ENCODE measurements at regions not wholly inside any gene's neighbourhood (a gene's known extent, or its start where the extent isn't known, plus 50 kb on each side); places are given as distances from the start of the nearest gene placed in this dataset.

- DNase-seq = no peak
Measured at GRCh38 chr9:134229466-134230091, 65.2 kb upstream of the RNU6ATAC start.

DNA sequence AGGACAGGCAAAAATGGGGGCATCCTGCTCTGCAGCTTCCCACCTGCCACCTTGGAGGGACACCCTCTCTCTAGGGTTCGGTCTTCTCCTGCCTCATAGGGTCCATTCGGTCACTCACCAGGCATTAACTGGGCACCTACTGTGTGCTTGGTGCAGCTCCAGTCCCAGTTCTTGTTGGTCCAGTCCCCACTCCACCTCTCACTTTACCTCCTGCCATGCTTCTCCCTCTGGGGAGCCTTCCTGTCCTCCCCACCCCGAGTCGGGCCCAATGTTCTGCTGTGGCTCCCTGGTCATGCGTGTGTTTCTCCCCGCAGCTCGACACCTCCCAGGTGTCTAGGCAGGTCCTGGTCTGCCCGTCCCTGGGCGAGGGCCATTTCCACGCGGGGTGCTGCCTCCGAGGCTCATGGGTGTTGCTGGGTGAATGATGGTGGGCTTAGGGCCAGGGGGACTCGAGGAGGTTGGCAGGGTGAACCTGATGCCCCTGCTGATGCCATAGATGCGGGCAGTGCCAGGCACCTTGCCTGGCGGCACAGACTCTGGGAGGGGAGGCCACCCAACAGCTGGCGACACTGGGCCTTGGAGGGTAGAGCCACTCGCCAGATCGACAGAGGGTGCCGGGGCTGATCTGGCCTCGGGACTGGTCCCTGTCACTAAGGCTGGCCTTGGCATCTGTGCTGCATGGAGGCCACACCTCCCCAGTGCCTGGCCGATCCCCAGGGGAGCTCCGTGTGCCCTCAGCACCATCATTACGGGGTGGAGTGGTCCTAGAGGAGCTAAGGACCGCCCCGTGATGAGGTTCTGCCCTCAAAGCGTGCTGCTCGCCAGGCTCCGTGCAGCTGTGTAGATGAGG, 66.0 kb upstream of the RNU6ATAC start:
- DNase-seq = no peak

DNA sequence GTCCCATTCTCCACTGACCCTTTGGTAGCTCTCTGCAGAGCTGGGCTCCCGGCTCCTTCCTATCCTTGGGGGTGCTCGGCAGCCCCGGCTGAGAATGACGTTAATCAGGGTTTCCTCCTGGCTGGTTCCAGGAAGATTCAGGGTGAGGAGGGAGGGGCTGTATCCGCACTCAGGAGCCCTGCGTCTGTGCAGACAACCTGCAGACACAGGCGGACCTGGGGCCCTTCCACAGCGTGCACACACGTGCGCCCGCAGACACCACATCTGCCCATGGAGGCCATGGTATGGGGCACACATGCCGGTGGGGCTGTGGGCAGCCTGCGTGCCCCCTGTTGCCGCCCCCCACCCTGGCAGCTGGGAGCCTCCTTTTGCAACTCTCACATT, 66.6 kb upstream of the RNU6ATAC start:
- no peak for DNase-seq

- DNase-seq = no peak
Measured at GRCh38 chr9:134231330-134231745, 67.0 kb upstream of the RNU6ATAC start.

DNA sequence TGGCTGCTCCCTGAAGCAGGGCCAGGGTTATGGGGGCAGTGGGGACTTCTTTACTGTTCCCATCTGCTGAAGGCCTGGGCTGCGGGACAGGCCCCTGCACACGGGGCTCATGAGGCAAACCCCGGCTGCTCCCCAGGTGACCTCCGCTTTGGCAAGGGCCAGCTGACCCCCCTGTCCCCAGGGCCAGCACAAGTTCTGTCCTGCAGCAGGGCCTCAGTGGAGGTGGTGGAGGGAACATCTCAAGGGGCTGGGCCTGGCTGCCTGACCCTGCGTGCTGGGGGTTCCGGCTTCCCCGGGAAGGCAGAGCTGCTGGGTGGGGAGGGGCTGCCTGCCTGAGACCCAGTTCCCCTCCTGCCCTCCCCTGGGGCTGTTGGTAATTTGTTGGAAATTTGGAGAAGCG, 67.4 kb upstream of the RNU6ATAC start:
- DNase-seq = no peak

GRCh38 chr9:134233022-134233421, 68.7 kb upstream of the RNU6ATAC start:
- DNase-seq = no peak

DNA sequence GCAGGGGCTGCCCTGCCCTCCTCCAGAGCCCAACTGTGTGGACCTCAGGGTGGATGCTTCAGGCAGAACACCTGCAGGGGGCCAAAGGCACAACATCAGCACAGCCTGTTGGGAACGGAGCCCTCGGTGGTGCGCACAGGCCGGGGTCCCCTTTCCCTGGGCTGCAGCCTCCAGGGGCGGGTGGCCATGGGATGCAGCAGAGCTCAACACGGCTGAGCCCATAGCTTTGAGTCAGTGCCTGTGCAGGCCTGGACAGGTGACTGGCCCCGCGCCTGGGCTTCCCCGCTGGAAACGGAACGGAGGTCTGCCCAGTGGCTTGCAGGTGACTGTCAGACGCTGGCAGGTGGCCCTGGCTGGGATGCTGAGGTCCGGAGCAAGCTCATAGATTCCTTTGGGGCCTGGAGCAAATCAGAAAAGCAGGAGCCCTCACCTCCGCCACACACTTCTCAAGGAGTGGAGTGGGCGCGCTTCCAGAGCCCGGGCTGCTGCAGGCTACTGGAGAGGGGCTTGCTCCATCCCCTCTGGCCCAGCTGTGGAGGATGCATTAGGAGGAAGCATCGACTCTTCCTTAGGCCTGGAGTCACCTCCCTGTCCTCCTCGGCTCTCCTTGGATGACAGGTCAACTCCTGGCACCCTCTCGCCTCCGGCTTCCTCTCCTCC, 69.8 kb upstream of the RNU6ATAC start:
- no peak for DNase-seq

DNA sequence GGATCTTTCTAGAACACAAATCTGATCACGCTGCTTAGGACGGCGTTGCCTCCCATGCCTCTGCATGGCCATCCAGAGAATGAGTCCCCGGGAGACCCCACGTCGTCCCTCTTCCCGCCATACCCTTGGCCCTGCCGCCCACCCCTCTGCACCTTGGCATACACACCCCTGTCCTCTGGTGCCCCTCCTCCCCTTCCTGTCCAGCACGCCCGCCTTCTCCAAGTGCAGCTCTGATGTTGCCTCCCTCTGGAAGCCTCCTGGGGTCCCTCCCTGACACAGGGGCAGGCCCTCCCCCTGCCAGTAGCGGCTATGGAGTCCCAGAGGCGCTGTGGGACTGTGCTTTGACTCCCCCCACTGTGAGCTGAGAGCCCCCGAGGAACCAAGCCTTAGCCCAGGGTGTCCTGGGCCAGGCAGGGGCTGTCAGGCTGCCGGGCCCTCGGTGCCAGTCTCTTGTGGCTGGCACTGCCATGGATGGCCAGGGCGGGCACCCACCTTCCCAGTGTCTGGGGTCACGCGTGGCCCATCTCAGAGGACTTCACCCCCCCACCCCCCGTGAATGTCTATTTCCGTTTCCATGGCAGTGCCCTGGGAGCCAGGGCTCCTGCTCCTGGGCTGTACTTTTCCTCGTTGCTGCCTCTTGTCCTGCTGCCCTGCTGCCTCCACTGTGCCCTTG, 70.5 kb upstream of the RNU6ATAC start:
- DNase-seq = no peak

GRCh38 chr9:134235366-134235765, 71.0 kb upstream of the RNU6ATAC start:
- DNase-seq = no peak

DNA sequence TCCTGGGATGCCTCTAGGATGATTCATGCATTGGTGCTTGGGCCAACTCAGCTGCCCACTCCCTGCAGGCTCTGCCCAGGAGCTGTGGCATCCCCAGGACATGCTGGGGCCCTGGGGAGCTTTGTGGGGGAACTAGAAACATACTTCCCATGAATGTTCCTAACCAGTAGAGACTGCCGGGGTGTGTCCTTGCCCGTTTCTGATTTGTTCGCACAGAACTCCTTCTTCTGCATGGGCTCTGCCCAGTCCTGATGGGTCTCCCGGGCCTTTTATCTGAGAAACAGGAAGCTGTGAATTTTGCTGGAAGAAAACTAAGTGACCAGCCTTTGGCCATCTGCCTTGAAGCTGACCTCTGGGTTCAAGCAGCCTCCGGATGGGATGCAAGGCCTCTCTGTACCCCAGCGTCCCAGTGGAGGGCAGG, 71.6 kb upstream of the RNU6ATAC start:
- DNase-seq = no peak

GRCh38 chr9:134236935-134237629, 72.7 kb upstream of the RNU6ATAC start:
- DNase-seq = no peak

- no peak for DNase-seq
Measured at GRCh38 chr9:134237630-134238265, 73.4 kb upstream of the RNU6ATAC start.

DNA sequence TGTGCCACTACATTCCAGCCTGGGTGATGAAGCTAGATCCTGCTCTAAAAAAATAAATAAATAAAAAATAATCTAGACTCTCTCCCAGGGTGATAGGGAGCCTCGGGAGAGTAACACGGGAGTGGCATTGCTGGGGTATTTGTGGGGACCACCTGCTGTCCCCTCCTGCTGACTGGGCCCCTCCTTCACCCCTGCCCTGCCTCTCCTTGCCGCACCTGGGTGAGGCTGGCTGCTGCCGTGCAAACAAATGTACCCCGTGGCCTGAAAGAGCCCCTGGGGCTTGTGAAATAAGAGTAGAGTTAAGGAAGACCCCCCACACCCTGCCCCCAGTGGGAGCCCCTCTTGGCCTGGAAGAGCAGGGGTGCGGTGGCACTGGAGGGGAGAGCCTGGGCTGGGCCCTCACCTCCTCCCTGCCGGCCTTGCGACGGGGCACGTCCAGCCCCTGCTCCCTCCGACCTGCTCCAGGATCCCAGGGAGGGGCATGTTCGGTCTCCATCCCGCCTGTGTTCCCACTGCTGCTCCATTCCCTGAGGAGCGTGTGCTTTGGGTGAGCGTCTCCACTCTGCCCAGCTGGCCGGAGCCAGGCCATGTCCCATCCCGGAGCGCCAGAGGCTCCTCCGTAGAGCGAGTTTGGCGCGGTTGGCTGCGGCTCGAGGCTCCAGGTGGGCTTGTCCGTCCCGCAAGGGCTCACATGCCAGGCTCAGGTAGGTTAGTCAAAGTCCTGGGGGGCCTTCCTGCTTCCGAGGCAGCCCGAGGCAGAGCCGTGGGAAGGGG, 75.0 kb upstream of the RNU6ATAC start:
- no peak for DNase-seq

DNA sequence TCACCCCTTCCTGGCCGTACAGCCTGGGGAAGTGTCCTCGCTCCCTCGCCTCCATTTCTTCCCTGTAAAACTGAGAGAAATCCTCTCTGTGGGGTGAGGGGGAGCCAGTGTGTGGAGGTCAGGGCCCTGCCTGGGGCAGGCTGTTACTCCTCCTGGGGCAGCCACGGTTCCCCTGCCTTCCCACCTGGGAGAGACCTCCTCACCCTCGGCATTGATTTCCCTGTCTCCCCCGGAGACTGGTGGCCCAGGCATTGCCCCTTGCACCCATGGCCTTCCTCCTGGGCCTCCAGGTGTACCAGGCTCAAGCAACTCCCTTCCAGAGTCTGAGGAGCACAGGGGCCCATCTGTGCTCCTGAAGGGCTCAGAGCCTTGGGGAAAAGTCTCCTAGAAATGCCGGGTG, 75.6 kb upstream of the RNU6ATAC start:
- DNase-seq = no peak

- DNase-seq = no peak
Measured at GRCh38 chr9:134240361-134240760, 76.0 kb upstream of the RNU6ATAC start.

GRCh38 chr9:134242706-134243105, 78.3 kb upstream of the RNU6ATAC start:
- no peak for DNase-seq

GRCh38 chr9:134243778-134244467, 79.6 kb upstream of the RNU6ATAC start:
- no peak for DNase-seq

DNA sequence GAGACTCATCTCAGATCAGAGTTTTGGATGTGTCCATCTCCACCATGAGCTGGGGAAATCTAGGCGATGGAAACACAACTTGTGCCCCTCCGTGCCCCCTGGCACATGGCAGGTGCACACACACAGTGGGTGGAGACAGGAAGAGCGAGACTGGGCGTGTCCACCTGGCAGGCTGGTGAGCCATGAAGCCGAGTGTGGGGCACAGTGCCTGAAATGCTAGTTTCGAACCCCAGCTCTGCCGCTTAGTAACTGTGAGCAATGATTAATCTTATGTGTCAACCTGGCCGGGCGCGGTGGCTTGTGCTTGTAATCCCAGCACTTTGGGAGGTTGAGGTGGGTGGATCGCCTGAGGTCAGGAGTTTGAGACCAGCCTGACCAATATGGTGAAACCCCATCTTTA, 80.8 kb upstream of the RNU6ATAC start:
- no peak for DNase-seq

DNA sequence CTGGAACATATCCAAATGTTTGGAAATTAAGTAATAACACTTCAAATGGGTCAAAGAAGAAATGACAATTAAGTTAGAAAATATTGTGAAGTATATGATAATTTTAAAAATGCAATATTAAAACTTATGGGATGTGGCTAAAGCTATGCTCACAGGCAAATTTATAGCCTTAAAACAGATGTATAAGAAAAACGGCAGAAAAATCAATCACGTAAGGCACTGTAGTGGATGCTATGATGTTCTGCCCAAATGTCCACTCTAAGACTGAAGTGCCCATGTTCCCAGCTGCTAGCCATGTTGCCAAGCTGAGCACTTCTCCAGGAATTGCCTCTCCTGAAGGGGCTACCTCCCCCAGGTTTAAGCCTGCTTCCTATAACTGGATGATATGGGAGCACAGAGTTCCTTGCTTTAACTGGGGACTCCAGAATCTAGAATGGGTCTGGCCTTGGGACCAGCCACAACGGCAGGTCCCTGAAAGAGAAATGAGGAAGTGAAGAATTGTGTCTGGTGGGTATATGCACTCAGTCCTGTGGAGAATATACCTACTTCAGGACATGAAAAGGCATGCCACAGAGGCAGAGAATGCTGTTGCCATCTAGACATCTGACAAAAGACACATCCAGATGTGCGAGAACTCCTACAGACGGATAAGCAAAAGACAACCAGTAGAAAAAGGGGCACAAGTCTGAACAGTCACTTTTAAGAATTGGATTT, 78.2 kb upstream of the RXRA start:
- DNase-seq = no peak

All from GDM1 (cell line).